H9 (cell line): ENCODE measurements at regions not wholly inside any gene's neighbourhood (a gene's known extent, or its start where the extent isn't known, plus 50 kb on each side); places are given as distances from the start of the nearest gene placed in this dataset.

Experiments used
- DNase-seq: peaks from one replicate; pipeline ENCODE4 v3.0.0-alpha.2; 2017
- H2AFZ ChIP-seq: one replicate; pipeline ENCODE4 v1.6.1; 2013; ENCODE audit warnings: mild to moderate bottlenecking, low read length, control low read depth, moderate library complexity
- H2AK5ac ChIP-seq: 2 replicates; pipeline ENCODE4 v1.6.1; 2013; ENCODE audit warnings: low read length, control low read depth, mixed read lengths; ENCODE audit not compliant: insufficient read length
- H2BK120ac ChIP-seq: one replicate; pipeline ENCODE4 v1.6.1; 2013; ENCODE audit warnings: low read depth, mild to moderate bottlenecking, low read length, control low read depth, inconsistent platforms; ENCODE audit not compliant: poor library complexity, severe bottlenecking
- H2BK12ac ChIP-seq: 2 replicates; pipeline ENCODE4 v1.6.1; 2013; ENCODE audit warnings: low read length, control low read depth, mixed read lengths, low read depth; ENCODE audit not compliant: insufficient read length
- H2BK15ac ChIP-seq: 2 replicates; pipeline ENCODE4 v1.6.1; 2013; ENCODE audit warnings: low read depth, low read length, control low read depth
- H2BK20ac ChIP-seq: one replicate; pipeline ENCODE4 v1.6.1; 2013; ENCODE audit warnings: low read depth, mild to moderate bottlenecking, low read length, control low read depth, inconsistent platforms; ENCODE audit not compliant: poor library complexity, severe bottlenecking
- H2BK5ac ChIP-seq: 2 replicates; pipeline ENCODE4 v1.6.1; 2013; ENCODE audit warnings: low read length, control low read depth, mixed read lengths; ENCODE audit not compliant: insufficient read length
- H3K14ac ChIP-seq: 2 replicates; pipeline ENCODE4 v1.6.1; 2013; ENCODE audit warnings: low read length, control low read depth; ENCODE audit not compliant: insufficient read depth
- H3K18ac ChIP-seq: 2 replicates; pipeline ENCODE4 v1.6.1; 2013; ENCODE audit warnings: low read depth, mild to moderate bottlenecking, mixed read lengths, low read length, control low read depth; ENCODE audit not compliant: insufficient read length
- H3K23ac ChIP-seq: 2 replicates; pipeline ENCODE4 v1.6.1; 2013; ENCODE audit warnings: low read length, control low read depth, mixed read lengths, low read depth; ENCODE audit not compliant: insufficient read length
- H3K23me2 ChIP-seq: 2 replicates; pipeline ENCODE4 v1.6.1; 2013; ENCODE audit warnings: low read depth, mild to moderate bottlenecking, mixed read lengths, low read length, control low read depth; ENCODE audit not compliant: insufficient read length, poor library complexity, severe bottlenecking
- H3K27ac ChIP-seq: 2 replicates; pipeline ENCODE4 v1.5.1; 2013; ENCODE audit warnings: low read length, control low read depth, mixed read lengths, low read depth; ENCODE audit not compliant: insufficient read length
- H3K27me3 ChIP-seq: 2 replicates; pipeline ENCODE4 v1.6.1; 2013; ENCODE audit warnings: low read length, control low read depth, inconsistent platforms; ENCODE audit not compliant: insufficient read depth
- H3K4ac ChIP-seq: 2 replicates; pipeline ENCODE4 v1.6.1; 2013; ENCODE audit warnings: low read depth, mild to moderate bottlenecking, control low read depth, inconsistent platforms, low read length, moderate library complexity
- H3K4me1 ChIP-seq: 2 replicates; pipeline ENCODE4 v1.6.1; 2013; ENCODE audit warnings: low read length, control low read depth, inconsistent platforms; ENCODE audit not compliant: insufficient read depth
- H3K4me2 ChIP-seq: 2 replicates; pipeline ENCODE4 v1.6.1; 2013; ENCODE audit warnings: low read length, control low read depth, mixed read lengths; ENCODE audit not compliant: insufficient read length, insufficient read depth
- H3K56ac ChIP-seq: 2 replicates; pipeline ENCODE4 v1.6.1; 2013; ENCODE audit warnings: low read depth, mild to moderate bottlenecking, mixed read lengths, low read length, control low read depth; ENCODE audit not compliant: insufficient read length
- H3K79me1 ChIP-seq: 2 replicates; pipeline ENCODE4 v1.6.1; 2013; ENCODE audit warnings: low read depth, mild to moderate bottlenecking, moderate library complexity, low read length, control low read depth, inconsistent platforms; ENCODE audit not compliant: insufficient read depth, poor library complexity, severe bottlenecking
- H3K79me2 ChIP-seq: 2 replicates; pipeline ENCODE4 v1.6.1; 2013; ENCODE audit warnings: low read length, control low read depth, inconsistent platforms; ENCODE audit not compliant: insufficient read depth
- H3K9ac ChIP-seq: 2 replicates; pipeline ENCODE4 v1.6.1; 2013; ENCODE audit warnings: low read length, control low read depth, mixed read lengths; ENCODE audit not compliant: insufficient read length; ENCODE audit errors: extremely low read depth
- H3K9me3 ChIP-seq: one replicate; pipeline ENCODE4 v1.6.1; 2013; ENCODE audit warnings: low read depth, low read length, inconsistent platforms; ENCODE audit not compliant: control insufficient read depth
- H3T11ph ChIP-seq: one replicate; pipeline ENCODE4 v1.6.1; 2013; ENCODE audit warnings: mild to moderate bottlenecking, low read length, control low read depth, inconsistent platforms
- H4K20me1 ChIP-seq: one replicate; pipeline ENCODE4 v1.6.1; 2013; ENCODE audit not compliant: control insufficient read depth, insufficient read length, insufficient read depth
- H4K5ac ChIP-seq: 2 replicates; pipeline ENCODE4 v1.6.1; 2013; ENCODE audit warnings: low read depth, mild to moderate bottlenecking, mixed read lengths, low read length, control low read depth; ENCODE audit not compliant: insufficient read length
- H4K8ac ChIP-seq: replicated peaks from 2 replicates; pipeline ENCODE4 v1.6.1; 2013; ENCODE audit warnings: low read length, control low read depth, mixed read lengths, low read depth; ENCODE audit not compliant: insufficient read length
- H4K91ac ChIP-seq: 2 replicates; pipeline ENCODE4 v1.6.1; 2013; ENCODE audit warnings: low read depth, mild to moderate bottlenecking, moderate library complexity, mixed read lengths, low read length, control low read depth; ENCODE audit not compliant: insufficient read length
- H3K27ac Mint-ChIP-seq, 3 experiments: 2 replicates in 2 of 3; 3 replicates in 1 of 3; pipeline ENCODE4 v1.8.0; 2020 to 2021; ENCODE audit warnings: mixed read lengths in 3 of 3, mild to moderate bottlenecking in 1 of 3, moderate library complexity in 1 of 3
- H3K27me3 Mint-ChIP-seq: 2 replicates; pipeline ENCODE4 v1.8.0; 2021; ENCODE audit warnings: low read depth, mild to moderate bottlenecking, moderate library complexity, mixed read lengths
- H3K36me3 Mint-ChIP-seq, 3 experiments: 2 replicates in 2 of 3; 3 replicates in 1 of 3; pipeline ENCODE4 v1.8.0; 2020 to 2021; ENCODE audit warnings: low read depth in 3 of 3, mixed read lengths in 3 of 3; ENCODE audit not compliant: insufficient read depth in 1 of 3
- H3K4me1 Mint-ChIP-seq, 2 experiments: 2 replicates each; pipeline ENCODE4 v1.8.0; 2020; ENCODE audit warnings: mixed read lengths in 2 of 2
- H3K4me3 Mint-ChIP-seq, 2 experiments: 2 replicates in 1 of 2; 3 replicates in 1 of 2; pipeline ENCODE4 v1.8.0; 2020 to 2021; ENCODE audit warnings: mild to moderate bottlenecking in 2 of 2, mixed read lengths in 2 of 2, moderate library complexity in 1 of 2
- H3K9me3 Mint-ChIP-seq, 2 experiments: 2 replicates in 1 of 2; 3 replicates in 1 of 2; pipeline ENCODE4 v1.8.0; 2020; ENCODE audit warnings: mild to moderate bottlenecking in 2 of 2, mixed read lengths in 2 of 2, moderate library complexity in 1 of 2
- CTCF ChIP-seq: fragments of 200-600 bp; sonication (generic); conservative IDR thresholded peaks from 3 replicates; pipeline ENCODE4 v1.8.0; 2021; ENCODE audit warnings: antibody characterized with exemption, mild to moderate bottlenecking
- WGBS: extraction: QIAGEN DNeasy Blood & Tissue Kit; methylation state at CpG from one replicate; pipeline ENCODE4 v1.1.7; 2013; ENCODE audit warnings: missing lambda C conversion rate, low lambda C conversion rate, mixed read lengths; ENCODE audit not compliant: insufficient read length; ENCODE audit errors: extremely low coverage; 5-methylcytosine and 5-hydroxymethylcytosine counted together

- Mint-ChIP-seq H3K27me3 (peaks cover 74% of the 10 kb centered on the region), H3K27ac (no peak overlapping the region), H3K36me3 (no peaks in the 10 kb centered on the region), H3K4me1 (peaks cover 17 to 23% of the 10 kb centered on the region in 2 experiments), H3K4me3 (peak overlapping the region; percentile 50 to 58; a peak in 4 of 5 replicates), H3K9me3 (no peaks in the 10 kb centered on the region)
- Histone ChIP-seq H4K5ac (no peak overlapping the region), H3K4me1 (no peaks in the 10 kb centered on the region), H2AFZ (no peak overlapping the region), H4K91ac (no peak overlapping the region), H3K18ac (no peak overlapping the region), H3K14ac (peak overlapping the region; percentile 8; the same call in 1 of the 2 replicates), H2BK5ac (no peak overlapping the region), H3K79me2 (no peaks in the 10 kb centered on the region), H3K27ac (no peak overlapping the region), H4K8ac (no peak overlapping the region), H2AK5ac (no peak overlapping the region), H2BK15ac (no peak overlapping the region), H3K9me3 (no peaks in the 10 kb centered on the region), H2BK120ac (no peak overlapping the region), H3K23me2 (peaks cover 6% of the 10 kb centered on the region), H3K79me1 (no peaks in the 10 kb centered on the region), H2BK12ac (no peak overlapping the region), H3K23ac (no peak overlapping the region), H3K4me2 (peak overlapping the region; percentile 39), H2BK20ac (no peak overlapping the region), H4K20me1 (no peaks in the 10 kb centered on the region), H3K4ac (no peak overlapping the region), H3K9ac (no peak overlapping the region), H3T11ph (no peak overlapping the region), H3K56ac (no peak overlapping the region), H3K27me3 (peaks cover 6% of the 10 kb centered on the region; the same call in 1 of the 2 replicates)
- WGBS: no CpG with 5 or more reads among the region's 67 CpGs
- DNase-seq: peak; percentile 51
- TF ChIP-seq CTCF: no peak
These were observed 191.2 kb upstream of the PDE10A start for GRCh38 chr6:165854061-165854862.
